ENCODE measurements at regions not wholly inside any gene's neighbourhood (a gene's known extent, or its start where the extent isn't known, plus 50 kb on each side); places are given as distances from the start of the nearest gene placed in this dataset.

- intact Hi-C loops (cut with DNase I): no loop called here
- WGBS, 2 donors: 22 to 43% methylated on average over 1 of the region's 1 CpG
- Histone ChIP-seq H3K4me3 (no peak overlapping the region), H3K27me3 (no peaks in the 10 kb centered on the region), H3K4me1 (peaks cover 0 to 30% (median 7%) of the 10 kb centered on the region in 9 donors), H3K36me3 (no peaks in the 10 kb centered on the region), H3K9me3 (peaks cover 0 to 4% (median 0%) of the 10 kb centered on the region in 11 donors), H3K27ac (no peak overlapping the region)
- DNase-seq (no peak), ATAC-seq (no peak)
- TF ChIP-seq CTCF (IDR thresholded peaks at IDR 0.05): no peak
Observed at GRCh38 chr5:148937239-148937638, 110.8 kb downstream of the ADRB2 start.

- no peak for TF ChIP-seq CTCF (IDR thresholded peaks at IDR 0.05)
- Histone ChIP-seq H3K36me3 (no peaks in the 10 kb centered on the region), H3K4me1 (peaks cover 0 to 30% (median 7%) of the 10 kb centered on the region in 9 donors), H3K27me3 (no peaks in the 10 kb centered on the region), H3K27ac (no peak overlapping the region), H3K4me3 (no peak overlapping the region), H3K9me3 (peaks cover 0 to 4% (median 0%) of the 10 kb centered on the region in 11 donors)
- DNase-seq (no peak), ATAC-seq (no peak)
- 81 to 82% methylated on average over 4 of the region's 4 CpGs for WGBS, 2 donors
- intact Hi-C loops (cut with DNase I): no loop called here
Observed at GRCh38 chr5:148937830-148938521, 111.6 kb downstream of the ADRB2 start.

GRCh38 chr5:148938522-148938882, 112.1 kb downstream of the ADRB2 start:
- intact Hi-C loops (cut with DNase I): no loop called here
- WGBS, 2 donors: 93 to 95% methylated on average over 3 of the region's 3 CpGs
- DNase-seq (no peak), ATAC-seq (no peak)
- no peak overlapping the region for H3K27ac ChIP-seq
- no peaks in the 10 kb centered on the region for H3K36me3 ChIP-seq
- H3K4me1 ChIP-seq: peaks cover 0 to 26% (median 7%) of the 10 kb centered on the region in 9 donors
- no peak for TF ChIP-seq CTCF (IDR thresholded peaks at IDR 0.05)
- no peak overlapping the region for H3K4me3 ChIP-seq
- peaks cover 0 to 4% (median 0%) of the 10 kb centered on the region in 11 donors for H3K9me3 ChIP-seq
- H3K27me3 ChIP-seq: no peaks in the 10 kb centered on the region

- no peak for TF ChIP-seq CTCF (IDR thresholded peaks at IDR 0.05)
- Histone ChIP-seq H3K27me3 (no peaks in the 10 kb centered on the region), H3K9me3 (peaks cover 0 to 4% (median 0%) of the 10 kb centered on the region in 11 donors), H3K36me3 (no peaks in the 10 kb centered on the region), H3K4me3 (no peak overlapping the region), H3K4me1 (peaks cover 0 to 15% (median 0%) of the 10 kb centered on the region in 9 donors), H3K27ac (no peak overlapping the region)
- 97% methylated on average over 1 of the region's 1 CpG for WGBS, 2 donors
- intact Hi-C loops (cut with DNase I): no loop called here
- ATAC-seq (no peak), DNase-seq (no peak)
Observed at GRCh38 chr5:148939676-148940075, 113.3 kb downstream of the ADRB2 start.

Data from heart right ventricle (tissue), 16 donors.